ENCODE measurements at regions not wholly inside any gene's neighbourhood (a gene's known extent, or its start where the extent isn't known, plus 50 kb on each side); places are given as distances from the start of the nearest gene placed in this dataset.

DNA sequence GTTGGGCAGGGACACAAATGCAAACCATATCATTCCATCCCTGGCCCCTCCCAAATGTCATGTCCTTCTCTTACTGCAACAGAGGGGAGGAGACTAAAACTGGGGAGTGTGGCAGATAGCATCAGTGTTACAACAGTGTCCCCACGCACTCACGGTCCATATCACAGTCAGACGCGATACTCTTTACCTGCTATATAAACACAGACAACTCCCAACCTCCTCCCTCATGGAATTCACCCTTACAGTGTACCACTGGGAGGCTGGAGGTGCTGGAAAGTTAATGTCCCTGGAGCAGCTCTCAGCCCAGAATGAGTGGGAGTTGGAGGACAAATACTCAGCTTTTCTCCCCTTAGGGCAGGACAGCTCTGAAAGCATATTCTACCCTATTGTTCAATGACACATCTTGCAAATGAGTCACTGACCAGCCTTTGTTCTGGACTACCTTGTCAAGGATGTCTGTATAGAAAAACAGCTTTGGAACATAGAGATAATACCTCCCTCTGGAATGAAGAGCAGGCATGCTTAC, 445.9 kb downstream of the SETD4 start:
- H3K27me3 Mint-ChIP-seq (ENCODE audit: unreplicated experiment) = peaks cover 3% of the 10 kb centered on the region
- TF ChIP-seq CTCF (IDR thresholded peaks at IDR 0.05; ENCODE audit: partially characterized antibody, unreplicated experiment) = no peak
- H3K4me3 Mint-ChIP-seq (ENCODE audit: unreplicated experiment) = no peak overlapping the region
- peaks cover 1% of the 10 kb centered on the region for H3K9me3 Mint-ChIP-seq (ENCODE audit: unreplicated experiment)
- DNase-seq = no peak
- H3K36me3 Mint-ChIP-seq (ENCODE audit: unreplicated experiment) = no peaks in the 10 kb centered on the region
- no peak overlapping the region for H3K27ac Mint-ChIP-seq (ENCODE audit: unreplicated experiment)
- H3K4me1 Mint-ChIP-seq (ENCODE audit: low read depth, unreplicated experiment) = peaks cover 4% of the 10 kb centered on the region

DNA sequence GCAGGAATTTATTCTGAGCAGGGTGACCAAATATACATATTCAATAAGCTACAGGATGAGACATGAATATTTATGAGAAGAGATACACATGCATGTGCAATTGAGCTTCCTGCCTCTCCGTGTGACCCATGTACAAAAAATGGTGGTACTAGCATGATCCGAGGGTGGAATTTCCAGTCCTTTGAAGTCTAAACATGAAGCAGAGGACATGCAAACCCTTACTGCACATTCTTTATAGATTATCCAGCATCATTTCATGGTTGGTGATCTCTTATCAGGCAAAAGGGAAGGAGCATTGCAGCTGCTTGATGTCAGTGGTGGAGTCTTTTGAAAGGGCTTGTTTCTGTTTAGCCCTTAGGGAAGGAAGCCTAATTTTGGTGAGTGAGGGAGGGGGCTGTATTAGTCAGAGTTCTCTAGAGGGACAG, 448.6 kb downstream of the SETD4 start:
- H3K4me1 Mint-ChIP-seq (ENCODE audit: low read depth, unreplicated experiment) = peaks cover 4% of the 10 kb centered on the region
- H3K9me3 Mint-ChIP-seq (ENCODE audit: unreplicated experiment) = no peaks in the 10 kb centered on the region
- H3K27me3 Mint-ChIP-seq (ENCODE audit: unreplicated experiment) = peaks cover 3% of the 10 kb centered on the region
- DNase-seq = no peak
- no peak overlapping the region for H3K4me3 Mint-ChIP-seq (ENCODE audit: unreplicated experiment)
- TF ChIP-seq CTCF (IDR thresholded peaks at IDR 0.05; ENCODE audit: partially characterized antibody, unreplicated experiment) = no peak
- H3K27ac Mint-ChIP-seq (ENCODE audit: unreplicated experiment) = no peak overlapping the region
- no peaks in the 10 kb centered on the region for H3K36me3 Mint-ChIP-seq (ENCODE audit: unreplicated experiment)

GRCh38 chr21:35609263-35609662, 451.1 kb downstream of the SETD4 start:
- no peaks in the 10 kb centered on the region for H3K9me3 Mint-ChIP-seq (ENCODE audit: unreplicated experiment)

GRCh38 chr21:35607406-35607805, 452.9 kb downstream of the SETD4 start:
- H3K27ac Mint-ChIP-seq (ENCODE audit: unreplicated experiment) = no peak overlapping the region
- no peak for DNase-seq
- no peak for TF ChIP-seq CTCF (IDR thresholded peaks at IDR 0.05; ENCODE audit: partially characterized antibody, unreplicated experiment)
- H3K4me3 Mint-ChIP-seq (ENCODE audit: unreplicated experiment) = no peak overlapping the region
- H3K27me3 Mint-ChIP-seq (ENCODE audit: unreplicated experiment) = no peaks in the 10 kb centered on the region
- peaks cover 2% of the 10 kb centered on the region for H3K4me1 Mint-ChIP-seq (ENCODE audit: low read depth, unreplicated experiment)
- no peaks in the 10 kb centered on the region for H3K36me3 Mint-ChIP-seq (ENCODE audit: unreplicated experiment)
- peaks cover 1% of the 10 kb centered on the region for H3K9me3 Mint-ChIP-seq (ENCODE audit: unreplicated experiment)

More at GRCh38 chr21:35609263-35609662, 451.1 kb downstream of the SETD4 start:
- Mint-ChIP-seq H3K27ac (ENCODE audit: unreplicated experiment) (no peak overlapping the region), H3K4me1 (ENCODE audit: low read depth, unreplicated experiment) (no peaks in the 10 kb centered on the region), H3K36me3 (ENCODE audit: unreplicated experiment) (no peaks in the 10 kb centered on the region), H3K4me3 (ENCODE audit: unreplicated experiment) (no peak overlapping the region), H3K27me3 (ENCODE audit: unreplicated experiment) (peaks cover under 1% of the 10 kb centered on the region)
- DNase-seq = no peak
- no peak for TF ChIP-seq CTCF (IDR thresholded peaks at IDR 0.05; ENCODE audit: partially characterized antibody, unreplicated experiment)

- no peak for TF ChIP-seq CTCF (IDR thresholded peaks at IDR 0.05; ENCODE audit: partially characterized antibody, unreplicated experiment)
- H3K4me1 Mint-ChIP-seq (ENCODE audit: low read depth, unreplicated experiment) = peaks cover 2% of the 10 kb centered on the region
- H3K9me3 Mint-ChIP-seq (ENCODE audit: unreplicated experiment) = peaks cover 1% of the 10 kb centered on the region
- DNase-seq = no peak
- no peaks in the 10 kb centered on the region for H3K27me3 Mint-ChIP-seq (ENCODE audit: unreplicated experiment)
- no peak overlapping the region for H3K27ac Mint-ChIP-seq (ENCODE audit: unreplicated experiment)
- no peaks in the 10 kb centered on the region for H3K36me3 Mint-ChIP-seq (ENCODE audit: unreplicated experiment)
- H3K4me3 Mint-ChIP-seq (ENCODE audit: unreplicated experiment) = no peak overlapping the region
These were observed 453.7 kb downstream of the SETD4 start for GRCh38 chr21:35606578-35606977.
